ENCODE measurements at regions not wholly inside any gene's neighbourhood (a gene's known extent, or its start where the extent isn't known, plus 50 kb on each side); places are given as distances from the start of the nearest gene placed in this dataset.

GRCh38 chr17:79273660-79274059 lies 199.0 kb downstream of the ENGASE start:
- DNase-seq, result no peak

GRCh38 chr17:79272666-79273219 lies 198.1 kb downstream of the ENGASE start:
- DNase-seq, result no peak

- DNase-seq, result no peak
Measured at GRCh38 chr17:79272220-79272619, 197.6 kb downstream of the ENGASE start.

- DNase-seq, result no peak
Measured at GRCh38 chr17:79269620-79270019, 195.0 kb downstream of the ENGASE start.

- no peak for DNase-seq
Measured at GRCh38 chr17:79263191-79263590, 188.6 kb downstream of the ENGASE start.

GRCh38 chr17:79262624-79263023 lies 188.0 kb downstream of the ENGASE start:
- no peak for DNase-seq

- DNase-seq, result no peak
Measured at GRCh38 chr17:79261355-79262072, 186.9 kb downstream of the ENGASE start.

- DNase-seq, result no peak
Measured at GRCh38 chr17:79258843-79259242, 184.2 kb downstream of the ENGASE start.

GRCh38 chr17:79258041-79258440 lies 183.4 kb downstream of the ENGASE start:
- no peak for DNase-seq

GRCh38 chr17:79255926-79256585 lies 181.4 kb downstream of the ENGASE start:
- no peak for DNase-seq

- no peak for DNase-seq
Measured at GRCh38 chr17:79255456-79255855, 180.8 kb downstream of the ENGASE start.

GRCh38 chr17:79255046-79255445 lies 180.4 kb downstream of the ENGASE start:
- no peak for DNase-seq

- no peak for DNase-seq
Measured at GRCh38 chr17:79252886-79253285, 178.3 kb downstream of the ENGASE start.

- DNase-seq, result no peak
Measured at GRCh38 chr17:79251824-79252223, 177.2 kb downstream of the ENGASE start.

- no peak for DNase-seq
Measured at GRCh38 chr17:79249929-79250521, 175.4 kb downstream of the ENGASE start.

- no peak for DNase-seq
Measured at GRCh38 chr17:79248843-79249493, 174.3 kb downstream of the ENGASE start.

GRCh38 chr17:79246225-79247190 lies 171.9 kb downstream of the ENGASE start:
- no peak for DNase-seq

GRCh38 chr17:79244665-79245064 lies 170.0 kb downstream of the ENGASE start:
- DNase-seq, result no peak

GRCh38 chr17:79243996-79244395 lies 169.4 kb downstream of the ENGASE start:
- DNase-seq, result no peak

GRCh38 chr17:79243603-79243990 lies 169.0 kb downstream of the ENGASE start:
- DNase-seq, result no peak

GRCh38 chr17:79242873-79243602 lies 168.4 kb downstream of the ENGASE start:
- DNase-seq, result no peak

Measured in activated CD4-positive, alpha-beta T cell treated with anti-CD3 and anti-CD28 coated beads, Interleukin-10, Interleukin-2, amounts not matched to agents 100 ng/mL and 50 ng/mL, durations not matched to agents 16 hours and 8 hours (primary cell).